Brain microvascular endothelial cell (primary cell): ENCODE measurements at regions not wholly inside any gene's neighbourhood (a gene's known extent, or its start where the extent isn't known, plus 50 kb on each side); places are given as distances from the start of the nearest gene placed in this dataset.

Source experiments
- DNase-seq: peaks from one replicate; pipeline ENCODE4 v3.0.0-alpha.2; 2020
- H3K27ac ChIP-seq: fragments of 250-450 bp; sonication (Bioruptor Pico); 2 replicates; pipeline ENCODE4 v1.5.1; 2020; ENCODE audit warnings: mild to moderate bottlenecking, moderate library complexity
- H3K27me3 ChIP-seq: fragments of 250-450 bp; sonication (Bioruptor Pico); replicated peaks from 2 replicates; pipeline ENCODE4 v1.5.1; 2020; ENCODE audit warnings: mild to moderate bottlenecking
- H3K36me3 ChIP-seq: fragments of 250-450 bp; sonication (Bioruptor Pico); replicated peaks from 2 replicates; pipeline ENCODE4 v1.5.1; 2020; ENCODE audit warnings: mild to moderate bottlenecking
- H3K4me3 ChIP-seq: 2 replicates; pipeline ENCODE4 v1.5.1; 2011; ENCODE audit warnings: low read depth, mild to moderate bottlenecking, control low read depth, low read length, moderate library complexity
- CTCF ChIP-seq: IDR thresholded peaks from 2 replicates; pipeline ENCODE4 v1.5.1; 2011; ENCODE audit warnings: low read depth, mild to moderate bottlenecking, moderate library complexity, low read length, control low read depth, inconsistent platforms; ENCODE audit errors: missing control alignments
- in situ Hi-C: cut with HindIII; loops from 2 replicates; pipeline ENCODE4 v1.10.0; 2017; ENCODE audit warnings: low sequenced_read_pairs, low pct_ligation_motif_present

GRCh38 chr11:90717522-90717921, 494.7 kb upstream of the CHORDC1 start:
- Histone ChIP-seq H3K27me3 (no peaks in the 10 kb centered on the region), H3K36me3 (no peaks in the 10 kb centered on the region), H3K27ac (no peak overlapping the region), H3K4me3 (no peak overlapping the region)
- no peak for TF ChIP-seq CTCF
- in situ Hi-C loops = no loop called here
- DNase-seq = no peak

DNA sequence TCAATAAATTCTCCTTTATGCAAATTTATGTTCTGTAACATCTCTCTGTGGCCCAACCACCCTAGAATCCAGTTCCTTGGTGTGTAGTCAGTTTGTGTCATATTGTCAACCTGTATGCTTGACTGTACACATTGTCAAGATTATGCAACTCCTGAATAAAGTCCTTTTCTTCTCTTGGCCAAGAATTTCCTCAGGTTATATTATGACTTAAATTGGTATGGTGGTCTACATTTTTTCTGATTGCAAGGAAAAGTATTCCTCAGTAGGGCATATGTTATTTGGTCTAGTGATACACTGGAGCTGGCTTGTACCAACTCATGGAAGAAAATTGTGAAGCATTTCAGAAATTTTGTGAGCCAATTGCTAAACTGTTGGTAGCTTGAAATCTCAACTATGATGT, 482.8 kb upstream of the CHORDC1 start:
- DNase-seq = no peak
- TF ChIP-seq CTCF = no peak
- no peaks in the 10 kb centered on the region for H3K27me3 ChIP-seq
- no peak overlapping the region for H3K27ac ChIP-seq
- H3K36me3 ChIP-seq = no peaks in the 10 kb centered on the region
- in situ Hi-C loops = no loop called here
- no peak overlapping the region for H3K4me3 ChIP-seq

- Histone ChIP-seq H3K27me3 (no peaks in the 10 kb centered on the region), H3K27ac (no peak overlapping the region), H3K36me3 (no peaks in the 10 kb centered on the region), H3K4me3 (no peak overlapping the region)
- in situ Hi-C loops = no loop called here
- no peak for DNase-seq
- no peak for TF ChIP-seq CTCF
Observed at GRCh38 chr11:90704510-90704909, 481.7 kb upstream of the CHORDC1 start.

DNA sequence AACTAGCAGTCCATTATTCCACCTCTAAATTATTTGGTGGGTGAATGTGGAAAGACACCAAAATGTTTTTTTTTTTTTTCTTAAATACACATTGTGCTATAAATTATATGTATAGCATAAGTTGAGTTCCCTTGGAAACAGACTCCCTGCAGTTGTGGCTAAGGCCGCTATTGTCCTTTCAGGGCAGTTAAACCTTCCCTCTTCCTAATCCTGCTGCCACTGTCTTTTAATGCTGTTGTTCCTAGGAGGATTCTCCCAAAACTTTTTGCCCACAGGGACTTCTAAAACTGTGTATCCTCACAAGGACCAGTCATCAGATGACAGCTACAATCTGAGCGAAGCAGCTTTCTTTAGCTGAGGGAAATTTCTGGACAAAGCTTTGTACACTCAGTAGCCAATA, 478.9 kb upstream of the CHORDC1 start:
- in situ Hi-C loops = no loop called here
- Histone ChIP-seq H3K36me3 (no peaks in the 10 kb centered on the region), H3K27me3 (no peaks in the 10 kb centered on the region), H3K27ac (no peak overlapping the region), H3K4me3 (no peak overlapping the region)
- TF ChIP-seq CTCF = no peak
- DNase-seq = no peak

- H3K27ac ChIP-seq = no peak overlapping the region
- no peak for TF ChIP-seq CTCF
- H3K36me3 ChIP-seq = no peaks in the 10 kb centered on the region
- no peak overlapping the region for H3K4me3 ChIP-seq
- no peaks in the 10 kb centered on the region for H3K27me3 ChIP-seq
- in situ Hi-C loops = no loop called here
- DNase-seq = peak; percentile 53
Observed at GRCh38 chr11:90700789-90701439, 478.1 kb upstream of the CHORDC1 start.

DNA sequence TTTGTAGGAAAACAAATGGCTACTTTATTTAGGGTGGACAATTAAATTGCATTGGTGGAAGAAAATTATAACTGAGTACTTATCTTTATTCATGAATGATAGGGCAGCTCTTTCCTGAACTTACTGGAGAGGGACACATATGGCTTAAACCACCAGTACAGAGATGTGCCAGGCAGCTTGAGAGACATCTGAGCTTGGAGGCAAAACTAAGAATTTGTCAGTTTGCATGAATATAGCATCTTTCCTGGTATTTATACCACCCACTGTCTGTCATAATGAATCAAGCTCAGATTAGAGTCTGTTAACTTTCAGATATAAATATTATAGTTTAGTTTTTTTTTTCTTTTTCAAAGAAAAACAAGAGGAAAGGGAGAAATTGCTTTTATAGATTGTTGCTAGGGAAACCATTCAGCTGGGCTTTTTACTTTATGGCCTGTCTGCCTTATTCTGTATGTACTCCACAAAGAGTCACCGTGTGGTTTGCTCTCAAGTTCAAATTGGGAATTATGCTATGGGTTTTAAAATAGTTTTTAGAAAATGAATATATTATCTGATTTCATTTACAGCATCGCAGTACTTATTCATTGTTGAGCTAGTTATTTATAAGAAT, 477.0 kb upstream of the CHORDC1 start:
- Histone ChIP-seq H3K27me3 (no peaks in the 10 kb centered on the region), H3K27ac (no peak overlapping the region), H3K36me3 (no peaks in the 10 kb centered on the region), H3K4me3 (no peak overlapping the region)
- in situ Hi-C loops = no loop called here
- no peak for DNase-seq
- TF ChIP-seq CTCF = no peak
